ENCODE measurements at regions not wholly inside any gene's neighbourhood (a gene's known extent, or its start where the extent isn't known, plus 50 kb on each side); places are given as distances from the start of the nearest gene placed in this dataset.

GRCh38 chr13:65803530-65804392 is 1426.4 kb downstream of the PCDH9 start:
- TF ChIP-seq CTCF (conservative IDR thresholded peaks at IDR 0.05), result no peak
- no peak for TF ChIP-seq ZFX (IDR thresholded peaks at IDR 0.05)

All from C4-2B (cell line).